Fibroblast of villous mesenchyme (primary cell): ENCODE measurements at regions not wholly inside any gene's neighbourhood (a gene's known extent, or its start where the extent isn't known, plus 50 kb on each side); places are given as distances from the start of the nearest gene placed in this dataset.

Source experiments
- DNase-seq: peaks from one replicate; pipeline ENCODE4 v3.0.0-alpha.2; 2010; ENCODE audit warnings: low read depth
- H3K4me3 ChIP-seq: 2 replicates; pipeline ENCODE4 v1.5.1; 2011; ENCODE audit warnings: low read depth, mild to moderate bottlenecking, low read length
- CTCF ChIP-seq: IDR thresholded peaks from 2 replicates; pipeline ENCODE4 v1.5.1; 2012; ENCODE audit warnings: low read depth, mild to moderate bottlenecking, low read length; ENCODE audit not compliant: insufficient read depth

- no peak overlapping the region for H3K4me3 ChIP-seq
- DNase-seq = no peak
- TF ChIP-seq CTCF = no peak
These were observed 101.7 kb downstream of the DUSP6 start for GRCh38 chr12:89250636-89251035.

- DNase-seq = no peak
- H3K4me3 ChIP-seq = no peak overlapping the region
- no peak for TF ChIP-seq CTCF
These were observed 102.1 kb downstream of the DUSP6 start for GRCh38 chr12:89250213-89250612.

- DNase-seq = peak; percentile 40
- TF ChIP-seq CTCF = no peak
- H3K4me3 ChIP-seq = no peak overlapping the region
These were observed 104.3 kb downstream of the DUSP6 start for GRCh38 chr12:89247967-89248366.

GRCh38 chr12:89247541-89247942 lies 104.8 kb downstream of the DUSP6 start:
- no peak overlapping the region for H3K4me3 ChIP-seq
- no peak for TF ChIP-seq CTCF
- DNase-seq = peak; percentile 60

GRCh38 chr12:89245090-89245489 lies 107.2 kb downstream of the DUSP6 start:
- DNase-seq = peak; percentile 65
- H3K4me3 ChIP-seq = no peak overlapping the region
- TF ChIP-seq CTCF = no peak

- no peak for TF ChIP-seq CTCF
- no peak overlapping the region for H3K4me3 ChIP-seq
- peak; percentile 89 for DNase-seq
These were observed 107.8 kb downstream of the DUSP6 start for GRCh38 chr12:89244536-89244935.

GRCh38 chr12:89243771-89244170 lies 108.5 kb downstream of the DUSP6 start:
- H3K4me3 ChIP-seq = no peak overlapping the region
- peak; percentile 44 for DNase-seq

More at GRCh38 chr12:89243771-89244170, 108.5 kb downstream of the DUSP6 start:
- TF ChIP-seq CTCF = no peak
